NCI-H2107 treated with DMSO at 0.1 percent for 48 hours (cell line): ENCODE measurements at regions not wholly inside any gene's neighbourhood (a gene's known extent, or its start where the extent isn't known, plus 50 kb on each side); places are given as distances from the start of the nearest gene placed in this dataset.

ENCODE experiments used
- DNase-seq: peaks from one replicate; lab custom pipeline; 2025; ENCODE audit not compliant: unreplicated experiment; lab: John Stamatoyannopoulos, UW

DNA sequence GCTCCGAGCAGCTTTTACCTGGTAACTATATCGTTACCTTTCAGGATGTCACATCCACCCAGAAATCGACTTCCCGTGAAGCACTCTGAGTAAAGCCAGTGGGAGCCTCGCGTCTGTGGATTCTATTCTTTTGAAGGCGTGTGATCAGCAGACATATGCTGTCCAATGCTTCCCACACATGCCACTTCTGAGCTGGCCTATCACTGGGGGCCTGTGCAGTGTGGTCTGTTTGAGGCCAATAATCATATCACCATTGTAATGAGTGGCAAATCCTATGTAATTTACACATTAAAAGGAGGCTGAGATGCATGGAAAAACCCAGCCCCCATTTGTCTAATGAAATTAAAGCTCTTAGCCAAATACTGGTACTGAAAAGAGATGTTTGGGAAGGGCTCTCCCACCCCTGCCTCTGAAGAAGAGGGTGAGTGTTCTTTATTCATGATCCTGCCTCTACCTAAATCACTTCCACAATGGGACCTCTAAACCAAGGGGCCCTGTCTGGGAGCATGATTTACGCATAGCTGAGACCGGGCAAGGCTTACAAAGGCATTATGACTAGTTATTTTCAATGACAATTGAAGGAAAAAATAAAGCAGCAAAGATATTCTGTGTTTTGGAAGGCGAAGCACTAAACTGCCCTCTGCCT lies 686.8 kb downstream of the ZEB2 start:
- DNase-seq = no peak

DNA sequence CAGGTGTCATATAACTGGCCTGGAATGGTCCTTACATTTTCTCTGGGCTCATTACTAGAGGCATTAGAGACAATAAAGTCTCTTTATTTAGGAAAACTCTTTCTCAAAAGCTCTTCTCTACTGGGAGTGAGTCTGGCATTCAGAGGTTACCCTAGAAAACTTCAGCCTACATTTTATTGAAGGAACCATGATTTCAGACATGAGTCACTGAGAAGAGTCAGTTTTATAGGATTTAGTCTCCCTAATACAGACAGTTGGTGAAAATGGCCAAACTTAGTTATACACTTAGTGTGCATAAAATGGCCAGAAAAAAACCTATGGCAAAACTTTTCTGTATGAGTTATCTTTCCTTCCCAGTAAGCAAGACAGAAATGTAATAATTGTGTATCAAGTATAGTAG lies 689.4 kb downstream of the ZEB2 start:
- no peak for DNase-seq

DNA sequence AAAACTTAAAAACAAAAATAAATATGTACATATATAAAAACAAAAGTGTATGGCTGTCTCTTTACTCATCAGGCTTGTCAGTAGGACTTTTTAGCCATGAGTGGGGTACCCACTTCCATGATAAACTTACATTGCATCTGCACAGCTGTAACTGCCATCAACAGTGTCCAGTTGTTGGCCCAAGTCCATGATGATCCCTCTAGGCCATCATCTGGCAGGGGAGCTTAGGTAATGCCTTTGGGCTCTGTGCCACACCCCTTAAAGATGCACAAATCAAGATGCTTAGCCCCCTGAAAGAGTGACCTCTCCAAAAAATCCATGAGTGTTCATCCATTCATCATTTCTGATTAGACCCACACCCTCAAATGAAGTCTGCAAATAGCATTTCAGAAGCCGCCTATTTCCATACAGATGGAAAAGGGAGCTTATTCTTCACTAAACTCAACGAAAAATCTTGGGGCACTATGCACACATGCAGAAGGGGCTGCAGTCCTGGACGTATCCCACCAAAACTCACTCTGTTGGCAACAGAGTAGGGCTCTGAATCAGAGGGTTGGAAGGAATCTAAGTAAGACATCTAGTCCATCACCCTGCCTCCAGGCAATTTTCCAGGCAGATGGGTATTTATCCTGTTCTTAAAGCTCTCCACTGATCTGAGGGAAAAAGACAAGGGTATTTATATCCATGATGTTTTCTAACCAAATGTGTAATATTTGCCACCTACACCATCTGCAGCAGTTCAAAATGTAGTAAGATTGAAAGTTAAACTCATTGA lies 691.0 kb downstream of the ZEB2 start:
- DNase-seq = no peak

GRCh38 chr2:143824791-143825190 lies 695.1 kb downstream of the ZEB2 start:
- DNase-seq = no peak

- no peak for DNase-seq
These were observed 694.7 kb downstream of the ARHGAP15 start for GRCh38 chr2:143823876-143824275.

- no peak for DNase-seq
These were observed 694.1 kb downstream of the ARHGAP15 start for GRCh38 chr2:143823296-143823695.

- no peak for DNase-seq
These were observed 693.5 kb downstream of the ARHGAP15 start for GRCh38 chr2:143822736-143823135.

DNA sequence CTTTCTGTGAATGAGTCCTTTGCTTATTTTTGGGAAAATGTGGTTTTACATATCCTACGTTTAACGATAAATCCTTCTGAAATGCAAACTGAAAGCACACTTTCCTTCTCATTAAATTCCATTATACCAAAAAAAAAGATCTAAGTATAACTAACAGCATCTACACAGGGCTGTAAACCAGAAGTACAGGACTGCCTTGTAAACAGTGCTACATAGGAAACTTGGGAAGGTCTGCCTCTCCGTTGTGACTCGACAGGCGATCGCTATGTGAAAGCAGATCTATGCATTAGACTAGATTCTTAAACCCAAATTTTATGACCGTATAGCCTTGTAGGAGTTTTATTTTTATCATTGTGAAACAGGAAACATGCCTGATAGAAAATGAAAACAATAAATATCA lies 690.5 kb downstream of the ARHGAP15 start:
- DNase-seq = no peak

DNA sequence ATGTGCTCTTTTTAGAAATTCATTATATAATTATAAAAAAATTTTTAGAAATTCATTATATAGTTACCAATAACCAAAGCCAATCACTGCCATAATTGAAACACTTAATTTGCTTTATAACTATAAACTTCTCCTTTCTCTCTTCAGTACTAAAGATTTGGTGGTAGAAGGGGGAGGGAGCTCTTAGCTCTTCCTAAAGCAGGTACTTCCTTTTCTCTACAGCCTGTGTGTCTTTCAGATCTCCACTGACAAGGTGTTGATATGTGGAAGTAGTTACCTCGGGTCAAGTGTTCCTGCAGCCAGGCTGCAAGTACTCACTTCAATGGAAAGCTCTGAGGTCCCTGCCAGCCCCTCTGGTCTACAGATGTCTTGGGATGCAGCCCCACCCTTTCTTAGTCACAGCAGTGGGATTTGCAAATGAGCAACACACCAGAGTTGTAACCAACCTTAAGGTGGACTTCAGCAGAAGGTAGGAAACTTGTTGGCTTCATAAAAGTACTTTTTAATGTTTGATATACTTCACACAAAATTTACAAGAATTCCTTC lies 690.0 kb downstream of the ARHGAP15 start:
- DNase-seq = no peak
